ENCODE measurements at regions not wholly inside any gene's neighbourhood (a gene's known extent, or its start where the extent isn't known, plus 50 kb on each side); places are given as distances from the start of the nearest gene placed in this dataset.

DNA sequence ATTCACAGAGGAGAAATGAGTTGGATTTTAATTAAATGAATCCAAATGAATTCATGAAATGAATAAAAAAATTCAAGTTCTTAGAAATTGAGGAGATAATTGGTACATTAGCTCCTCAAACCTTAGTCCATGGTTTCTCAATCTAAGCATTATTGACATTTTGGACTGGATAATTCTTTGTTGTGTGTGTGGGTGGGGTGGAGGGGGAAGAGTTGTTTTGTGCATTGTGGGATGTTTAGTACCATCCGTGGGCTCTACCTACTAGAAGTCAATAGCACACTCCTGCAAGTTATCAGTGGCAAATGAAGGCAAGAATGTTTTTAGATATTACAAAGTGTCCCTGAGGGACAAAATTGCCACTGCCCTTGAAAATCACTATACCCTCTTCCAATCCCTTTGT is 431.9 kb downstream of the PLPP3 start:
- in situ Hi-C loops (cut with HindIII; ENCODE audit: extremely low pct_ligation_motif_present, low pct_unique_long_range_greater_than_20kb), result no loop called here

More for the DNA sequence above, 431.9 kb downstream of the PLPP3 start:
- FAIRE-seq (no peak), ATAC-seq (no peak), DNase-seq (ENCODE audit: low spot score) (no peak)
- no peak overlapping the region for H3K4me3 ChIP-seq (replicated peaks in 1 of 3; ENCODE audit: insufficient read depth in 1 of 3, low read depth in 2 of 3, low read length in 3 of 3)
- ChIA-PET POLR2A (no interaction called here), CTCF (ENCODE audit: low intra/inter-chr PET ratio, low total read pairs) (no interaction called here)
- no peaks in the 10 kb centered on the region for H3K4me1 ChIP-seq (ENCODE audit: insufficient read depth, low read length)
- intact Hi-C loops (cut with micrococcal nuclease; ENCODE audit: unreplicated experiment), result no loop called here
- WGBS (ENCODE audit: low lambda C conversion rate), result 5% methylated on average over 1 of the region's 1 CpG
- H3K9me3 ChIP-seq (ENCODE audit: low read length), result no peaks in the 10 kb centered on the region
- H3K36me3 ChIP-seq (replicated peaks in 1 of 2; ENCODE audit: control insufficient read depth in 1 of 2, insufficient read depth in 2 of 2, low read length in 2 of 2), result no peaks in the 10 kb centered on the region
- H4K20me1 ChIP-seq (ENCODE audit: insufficient read depth, low read length), result no peaks in the 10 kb centered on the region
- no peak overlapping the region for H2AFZ ChIP-seq (ENCODE audit: low read length)
- H3K9ac ChIP-seq (ENCODE audit: insufficient read depth, low read depth, low read length), result no peak overlapping the region
- H3K79me2 ChIP-seq (ENCODE audit: insufficient read depth, low read length), result no peaks in the 10 kb centered on the region
- H3K27me3 ChIP-seq (ENCODE audit: control insufficient read depth in 1 of 2, insufficient read depth in 2 of 2, low read length in 2 of 2), result no peaks in the 10 kb centered on the region
- no peak overlapping the region for H3K4me2 ChIP-seq (ENCODE audit: low read depth, low read length)
- TF ChIP-seq RARA (CRISPR knock-in tag; IDR thresholded peaks at IDR 0.05) (no peak), ZNF564 (CRISPR knock-in tag; IDR thresholded peaks at IDR 0.05) (no peak), IKZF4 (CRISPR knock-in tag; IDR thresholded peaks at IDR 0.05; ENCODE audit: borderline replicate concordance, low read depth, not compliant biosample characterization) (no peak), JDP2 (CRISPR knock-in tag; IDR thresholded peaks at IDR 0.05; ENCODE audit: borderline replicate concordance) (no peak), DR1 (CRISPR knock-in tag; IDR thresholded peaks at IDR 0.05) (no peak), ZNF598 (CRISPR knock-in tag; IDR thresholded peaks at IDR 0.05; ENCODE audit: borderline replicate concordance) (no peak), ATM (IDR thresholded peaks at IDR 0.05; ENCODE audit: borderline replicate concordance) (no peak)
- TF ChIP-seq, protein P1, sequence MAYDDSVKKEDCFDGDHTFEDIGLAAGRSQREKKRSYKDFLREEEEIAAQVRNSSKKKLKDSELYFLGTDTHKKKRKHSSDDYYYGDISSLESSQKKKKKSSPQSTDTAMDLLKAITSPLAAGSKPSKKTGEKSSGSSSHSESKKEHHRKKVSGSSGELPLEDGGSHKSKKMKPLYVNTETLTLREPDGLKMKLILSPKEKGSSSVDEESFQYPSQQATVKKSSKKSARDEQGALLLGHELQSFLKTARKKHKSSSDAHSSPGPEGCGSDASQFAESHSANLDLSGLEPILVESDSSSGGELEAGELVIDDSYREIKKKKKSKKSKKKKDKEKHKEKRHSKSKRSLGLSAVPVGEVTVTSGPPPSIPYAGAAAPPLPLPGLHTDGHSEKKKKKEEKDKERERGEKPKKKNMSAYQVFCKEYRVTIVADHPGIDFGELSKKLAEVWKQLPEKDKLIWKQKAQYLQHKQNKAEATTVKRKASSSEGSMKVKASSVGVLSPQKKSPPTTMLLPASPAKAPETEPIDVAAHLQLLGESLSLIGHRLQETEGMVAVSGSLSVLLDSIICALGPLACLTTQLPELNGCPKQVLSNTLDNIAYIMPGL (CRISPR knock-in tag; IDR thresholded peaks at IDR 0.05; ENCODE audit: borderline replicate concordance in 1 of 2, low read depth in 1 of 2), result no peak
- TF ChIP-seq, protein P2, sequence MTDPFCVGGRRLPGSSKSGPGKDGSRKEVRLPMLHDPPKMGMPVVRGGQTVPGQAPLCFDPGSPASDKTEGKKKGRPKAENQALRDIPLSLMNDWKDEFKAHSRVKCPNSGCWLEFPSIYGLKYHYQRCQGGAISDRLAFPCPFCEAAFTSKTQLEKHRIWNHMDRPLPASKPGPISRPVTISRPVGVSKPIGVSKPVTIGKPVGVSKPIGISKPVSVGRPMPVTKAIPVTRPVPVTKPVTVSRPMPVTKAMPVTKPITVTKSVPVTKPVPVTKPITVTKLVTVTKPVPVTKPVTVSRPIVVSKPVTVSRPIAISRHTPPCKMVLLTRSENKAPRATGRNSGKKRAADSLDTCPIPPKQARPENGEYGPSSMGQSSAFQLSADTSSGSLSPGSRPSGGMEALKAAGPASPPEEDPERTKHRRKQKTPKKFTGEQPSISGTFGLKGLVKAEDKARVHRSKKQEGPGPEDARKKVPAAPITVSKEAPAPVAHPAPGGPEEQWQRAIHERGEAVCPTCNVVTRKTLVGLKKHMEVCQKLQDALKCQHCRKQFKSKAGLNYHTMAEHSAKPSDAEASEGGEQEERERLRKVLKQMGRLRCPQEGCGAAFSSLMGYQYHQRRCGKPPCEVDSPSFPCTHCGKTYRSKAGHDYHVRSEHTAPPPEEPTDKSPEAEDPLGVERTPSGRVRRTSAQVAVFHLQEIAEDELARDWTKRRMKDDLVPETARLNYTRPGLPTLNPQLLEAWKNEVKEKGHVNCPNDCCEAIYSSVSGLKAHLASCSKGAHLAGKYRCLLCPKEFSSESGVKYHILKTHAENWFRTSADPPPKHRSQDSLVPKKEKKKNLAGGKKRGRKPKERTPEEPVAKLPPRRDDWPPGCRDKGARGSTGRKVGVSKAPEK (CRISPR knock-in tag; IDR thresholded peaks at IDR 0.05; ENCODE audit: borderline replicate concordance), result no peak
- TF ChIP-seq, protein P3, sequence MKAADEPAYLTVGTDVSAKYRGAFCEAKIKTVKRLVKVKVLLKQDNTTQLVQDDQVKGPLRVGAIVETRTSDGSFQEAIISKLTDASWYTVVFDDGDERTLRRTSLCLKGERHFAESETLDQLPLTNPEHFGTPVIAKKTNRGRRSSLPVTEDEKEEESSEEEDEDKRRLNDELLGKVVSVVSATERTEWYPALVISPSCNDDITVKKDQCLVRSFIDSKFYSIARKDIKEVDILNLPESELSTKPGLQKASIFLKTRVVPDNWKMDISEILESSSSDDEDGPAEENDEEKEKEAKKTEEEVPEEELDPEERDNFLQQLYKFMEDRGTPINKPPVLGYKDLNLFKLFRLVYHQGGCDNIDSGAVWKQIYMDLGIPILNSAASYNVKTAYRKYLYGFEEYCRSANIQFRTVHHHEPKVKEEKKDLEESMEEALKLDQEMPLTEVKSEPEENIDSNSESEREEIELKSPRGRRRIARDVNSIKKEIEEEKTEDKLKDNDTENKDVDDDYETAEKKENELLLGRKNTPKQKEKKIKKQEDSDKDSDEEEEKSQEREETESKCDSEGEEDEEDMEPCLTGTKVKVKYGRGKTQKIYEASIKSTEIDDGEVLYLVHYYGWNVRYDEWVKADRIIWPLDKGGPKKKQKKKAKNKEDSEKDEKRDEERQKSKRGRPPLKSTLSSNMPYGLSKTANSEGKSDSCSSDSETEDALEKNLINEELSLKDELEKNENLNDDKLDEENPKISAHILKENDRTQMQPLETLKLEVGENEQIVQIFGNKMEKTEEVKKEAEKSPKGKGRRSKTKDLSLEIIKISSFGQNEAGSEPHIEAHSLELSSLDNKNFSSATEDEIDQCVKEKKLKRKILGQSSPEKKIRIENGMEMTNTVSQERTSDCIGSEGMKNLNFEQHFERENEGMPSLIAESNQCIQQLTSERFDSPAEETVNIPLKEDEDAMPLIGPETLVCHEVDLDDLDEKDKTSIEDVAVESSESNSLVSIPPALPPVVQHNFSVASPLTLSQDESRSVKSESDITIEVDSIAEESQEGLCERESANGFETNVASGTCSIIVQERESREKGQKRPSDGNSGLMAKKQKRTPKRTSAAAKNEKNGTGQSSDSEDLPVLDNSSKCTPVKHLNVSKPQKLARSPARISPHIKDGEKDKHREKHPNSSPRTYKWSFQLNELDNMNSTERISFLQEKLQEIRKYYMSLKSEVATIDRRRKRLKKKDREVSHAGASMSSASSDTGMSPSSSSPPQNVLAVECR (CRISPR knock-in tag; IDR thresholded peaks at IDR 0.05; ENCODE audit: borderline replicate concordance), result no peak
- BruUV-seq (replicated peaks), result no TSS peak
- H3K27ac ChIP-seq (ENCODE audit: extremely low read length, insufficient read depth, low read length), result no peak overlapping the region
